HG02678 (cell line): ENCODE measurements at regions not wholly inside any gene's neighbourhood (a gene's known extent, or its start where the extent isn't known, plus 50 kb on each side); places are given as distances from the start of the nearest gene placed in this dataset.

Source experiments
- ATAC-seq: cut with Tn5 transposase; IDR thresholded peaks from one replicate; pipeline ENCODE4 v1.9.1; 2021; ENCODE audit warnings: mild to moderate bottlenecking, moderate library complexity; ENCODE audit not compliant: unreplicated experiment

DNA sequence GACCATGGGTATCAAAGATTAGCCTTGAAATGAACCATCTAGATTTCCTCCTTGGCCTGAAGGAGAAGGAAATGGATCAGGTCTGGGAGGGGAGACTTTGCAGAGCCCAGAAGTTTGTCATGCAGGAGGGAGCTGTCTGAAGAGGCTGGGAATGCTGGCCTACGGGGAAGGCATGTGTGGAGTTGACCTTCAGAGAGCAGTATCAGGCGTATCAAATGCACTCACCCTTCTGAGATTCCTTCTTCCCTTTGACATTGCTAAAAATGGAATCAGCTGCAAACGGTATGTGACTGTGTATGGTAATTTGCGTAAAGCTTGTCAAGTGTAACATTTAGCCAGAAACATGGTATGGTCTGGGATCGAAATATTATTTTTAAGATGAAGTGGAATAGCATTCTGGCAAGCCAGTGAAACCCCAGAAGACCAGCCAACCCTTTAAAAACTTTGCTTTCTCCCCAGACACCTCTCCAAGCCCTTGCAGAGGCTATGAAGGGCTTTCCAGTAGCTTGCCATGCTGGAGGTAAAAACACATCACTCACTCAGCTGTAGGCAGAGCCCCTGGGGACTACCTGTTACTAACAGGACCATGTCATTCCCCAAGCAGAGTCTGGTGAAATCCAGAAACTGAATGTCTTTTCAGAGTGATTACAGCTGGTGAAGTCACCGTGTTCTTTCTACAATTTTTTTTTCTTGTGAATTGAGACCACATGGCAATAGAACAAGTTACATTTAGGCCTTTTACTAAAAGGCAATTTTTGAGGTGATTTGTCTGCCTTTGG is 174.7 kb upstream of the SLC24A5 start:
- no peak for ATAC-seq

- ATAC-seq, result no peak
These were observed 171.0 kb upstream of the SLC24A5 start for GRCh38 chr15:47949815-47950214.

GRCh38 chr15:47950447-47950846 is 170.3 kb upstream of the SLC24A5 start:
- ATAC-seq, result no peak

- no peak for ATAC-seq
These were observed 169.0 kb upstream of the SLC24A5 start for GRCh38 chr15:47951781-47952180.

GRCh38 chr15:47954196-47954595 is 166.6 kb upstream of the SLC24A5 start:
- no peak for ATAC-seq

GRCh38 chr15:47955021-47955420 is 165.8 kb upstream of the SLC24A5 start:
- no peak for ATAC-seq

DNA sequence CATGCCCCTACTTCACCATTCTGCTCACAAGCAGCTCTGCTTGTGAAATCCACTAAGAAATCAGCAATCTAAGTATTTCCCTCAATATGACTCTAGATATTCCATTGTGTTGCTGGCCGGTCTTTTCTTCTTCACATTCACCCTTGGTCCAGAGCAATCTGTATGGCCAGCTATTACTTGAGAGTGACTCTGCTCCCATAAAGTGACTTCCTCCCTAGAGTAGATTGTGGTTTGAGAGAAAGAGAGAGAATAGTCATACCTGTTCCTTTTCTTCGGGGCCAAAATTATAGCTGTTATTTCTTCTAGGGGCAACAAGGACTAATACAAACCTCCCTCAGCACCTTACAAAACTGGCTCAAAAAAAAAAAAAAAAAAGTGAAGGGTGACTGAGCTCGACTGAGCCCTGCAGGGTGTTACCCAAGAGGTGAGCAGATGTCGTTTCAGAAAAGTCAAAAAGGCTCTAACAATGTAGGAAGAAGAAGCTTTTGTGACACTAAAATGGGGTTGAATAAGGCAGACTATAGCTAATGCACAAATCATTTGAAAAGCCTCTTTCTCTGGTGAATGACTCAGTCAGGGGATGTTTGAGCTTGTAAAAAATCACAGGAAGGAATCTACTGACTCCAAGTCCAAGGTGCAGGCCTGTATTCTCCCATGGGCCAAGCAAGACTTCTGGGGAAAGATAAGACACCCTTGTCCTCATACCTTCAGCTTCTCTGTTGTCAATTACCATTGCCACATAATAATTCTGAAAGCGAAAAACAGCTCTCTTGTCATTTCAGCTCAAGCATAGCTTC is 161.0 kb upstream of the SLC24A5 start:
- ATAC-seq, result no peak

DNA sequence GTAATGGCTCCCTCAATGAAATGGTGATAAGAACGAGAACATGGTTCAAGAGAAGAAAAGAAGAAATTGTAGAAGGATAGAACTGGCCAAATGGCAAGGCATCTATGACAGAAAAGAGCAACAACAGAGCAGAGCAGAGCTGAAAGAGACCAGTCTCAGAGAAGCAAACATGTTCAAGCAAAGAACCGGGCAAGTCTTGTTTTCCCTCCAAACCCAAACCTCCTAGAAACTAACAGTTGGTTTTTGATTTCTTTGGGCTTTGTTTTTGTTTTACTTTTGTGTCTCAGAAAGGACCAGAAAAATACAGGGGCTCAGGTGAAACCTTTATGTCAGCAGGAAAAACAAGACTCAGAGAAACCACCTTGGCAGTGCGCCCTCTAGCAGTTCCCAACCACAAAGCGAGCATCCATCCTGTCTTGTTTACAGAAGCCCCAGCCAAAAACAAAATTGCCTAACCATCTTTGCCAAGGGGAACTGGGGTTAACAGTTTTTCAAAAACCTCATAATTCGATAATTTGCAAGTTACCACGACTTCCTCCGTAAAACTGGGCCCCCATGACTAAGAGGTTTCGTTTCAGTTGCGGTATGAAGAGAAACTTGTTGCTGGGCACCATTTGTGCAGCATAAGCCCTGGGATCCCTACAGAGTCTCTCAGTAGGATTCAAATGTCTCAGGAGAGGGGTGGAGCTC is 159.2 kb upstream of the SLC24A5 start:
- ATAC-seq, result peak; percentile 94

DNA sequence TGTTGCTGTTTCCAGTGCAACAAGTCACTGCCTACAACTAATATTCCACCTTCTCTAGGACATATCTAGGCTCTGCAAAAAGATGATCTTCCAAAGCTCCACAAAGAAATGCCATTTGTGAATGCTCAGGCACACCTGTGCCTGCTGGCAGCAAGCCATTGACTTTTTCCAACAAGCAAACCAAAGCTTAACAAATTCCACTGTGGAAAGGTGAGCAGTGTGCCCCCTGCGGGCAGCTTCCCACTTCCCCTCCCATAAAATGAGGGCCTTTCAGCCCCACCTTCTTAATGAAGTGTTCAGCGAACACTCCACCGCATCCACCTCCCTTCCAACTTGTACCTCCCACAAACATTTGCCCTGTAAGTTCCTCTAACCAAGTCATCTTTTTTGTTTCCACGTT is 157.5 kb upstream of the SLC24A5 start:
- no peak for ATAC-seq

- no peak for ATAC-seq
These were observed 156.6 kb upstream of the SLC24A5 start for GRCh38 chr15:47964229-47964628.

- ATAC-seq, result no peak
These were observed 155.5 kb upstream of the SLC24A5 start for GRCh38 chr15:47965297-47965696.

DNA sequence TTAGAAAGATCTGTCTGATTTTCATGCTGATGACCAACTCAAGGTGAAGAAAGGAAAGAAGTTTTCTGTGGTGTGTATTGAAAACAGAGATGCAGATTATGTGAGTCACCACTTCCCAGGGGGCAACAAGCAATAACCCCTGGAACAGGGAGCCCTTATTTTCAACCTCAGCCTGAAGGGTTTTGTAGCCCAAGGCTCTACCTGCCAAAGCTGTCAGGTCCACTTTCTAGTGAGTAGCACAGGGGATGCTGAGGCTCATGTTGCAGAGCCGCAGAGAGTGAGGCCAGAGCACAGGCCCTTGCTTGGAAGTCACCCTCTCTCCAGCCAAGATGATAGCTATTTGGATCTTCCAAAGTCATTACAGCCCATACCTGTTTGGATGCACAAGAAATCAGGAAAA is 152.2 kb upstream of the SLC24A5 start:
- no peak for ATAC-seq

GRCh38 chr15:47971637-47972036 is 149.2 kb upstream of the SLC24A5 start:
- ATAC-seq, result no peak

- ATAC-seq, result no peak
These were observed 148.1 kb upstream of the SLC24A5 start for GRCh38 chr15:47972738-47973137.

GRCh38 chr15:47974724-47975123 is 146.1 kb upstream of the SLC24A5 start:
- ATAC-seq, result no peak

GRCh38 chr15:47975427-47975826 is 145.4 kb upstream of the SLC24A5 start:
- no peak for ATAC-seq

DNA sequence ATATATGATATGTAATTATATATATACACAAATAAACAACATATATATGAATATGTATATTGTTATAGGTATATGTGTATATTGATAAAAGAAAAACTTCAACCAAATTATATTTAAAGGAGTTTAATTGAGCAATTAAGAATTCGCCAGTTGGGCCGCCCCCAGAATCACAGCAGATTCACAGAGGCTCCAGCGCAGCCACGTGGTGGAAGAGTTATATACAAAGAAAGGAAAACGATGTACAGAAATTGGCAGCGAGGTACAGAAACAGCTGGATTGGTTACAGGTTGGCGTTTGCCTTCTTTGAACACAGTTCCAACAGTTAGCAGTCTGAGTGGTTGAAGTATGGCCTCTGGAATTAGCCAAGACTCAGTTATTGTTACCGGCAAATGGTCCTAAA is 137.3 kb upstream of the SLC24A5 start:
- no peak for ATAC-seq

GRCh38 chr15:47985568-47985967 is 135.2 kb upstream of the SLC24A5 start:
- no peak for ATAC-seq

DNA sequence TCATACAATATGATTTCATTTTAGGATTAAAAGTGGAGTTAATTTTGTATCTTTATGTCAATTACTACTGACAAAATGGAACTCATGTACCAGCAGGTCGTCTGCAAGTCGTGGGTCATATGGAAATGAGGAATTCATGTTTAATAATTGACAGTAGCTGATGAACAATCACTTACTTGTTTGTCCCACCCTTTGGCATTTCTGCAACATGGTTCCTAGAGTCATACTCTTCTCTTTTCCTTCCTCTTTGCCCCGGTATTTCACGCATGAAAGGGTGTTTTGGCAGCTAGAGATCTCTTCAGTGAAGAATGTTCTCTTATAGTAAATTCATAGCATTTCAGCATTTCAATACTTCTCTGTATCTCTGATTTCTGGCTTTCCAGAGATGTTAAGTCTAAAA is 133.3 kb upstream of the SLC24A5 start:
- ATAC-seq, result no peak

GRCh38 chr15:47987908-47988532 is 132.8 kb upstream of the SLC24A5 start:
- ATAC-seq, result peak; percentile 97

DNA sequence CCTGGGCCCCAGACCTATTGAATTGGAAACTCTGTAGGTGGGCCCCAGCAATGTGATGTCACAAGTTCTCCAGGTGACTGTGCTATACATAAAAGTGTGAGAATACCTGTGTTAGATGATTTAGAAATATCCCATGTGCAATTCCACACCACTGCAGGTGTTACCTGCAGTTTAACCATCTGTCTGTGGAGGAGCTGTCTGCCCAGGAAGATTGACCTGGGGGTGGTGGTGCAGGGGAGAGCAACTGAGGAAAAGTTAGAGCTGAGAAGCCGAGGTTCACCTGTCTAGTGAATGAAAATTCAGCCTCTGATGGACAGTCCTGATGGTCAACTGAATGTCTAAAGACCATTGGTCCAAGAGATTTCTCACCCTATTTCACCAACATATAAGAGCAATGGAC is 132.2 kb upstream of the SLC24A5 start:
- no peak for ATAC-seq
